GM18511 (cell line): ENCODE measurements at regions not wholly inside any gene's neighbourhood (a gene's known extent, or its start where the extent isn't known, plus 50 kb on each side); places are given as distances from the start of the nearest gene placed in this dataset.
"Not testable (repeated sequence)": the region's sequence is repeated elsewhere in the genome, so short reads cannot be mapped to it uniquely, and the experiment has no call there.

ENCODE experiments used
- ATAC-seq: cut with Tn5 transposase; IDR thresholded peaks from one replicate; pipeline ENCODE4 v1.9.1; 2021; ENCODE audit warnings: mild to moderate bottlenecking, moderate library complexity; ENCODE audit not compliant: unreplicated experiment

- no peak for ATAC-seq
Observed at GRCh38 chr9:126056312-126057021, 270.2 kb upstream of the MVB12B start.

GRCh38 chr9:126057121-126057825 is 269.4 kb upstream of the MVB12B start:
- ATAC-seq: no peak

GRCh38 chr9:126058011-126058531 is 268.6 kb upstream of the MVB12B start:
- ATAC-seq: no peak

- no peak for ATAC-seq
Observed at GRCh38 chr9:126058591-126058990, 268.0 kb upstream of the MVB12B start.

GRCh38 chr9:126061575-126061974 is 265.1 kb upstream of the MVB12B start:
- ATAC-seq: no peak

- ATAC-seq: no peak
Observed at GRCh38 chr9:126062158-126062886, 264.3 kb upstream of the MVB12B start.

- ATAC-seq: no peak
Observed at GRCh38 chr9:126063326-126063725, 263.3 kb upstream of the MVB12B start.

- ATAC-seq: no peak
Observed at GRCh38 chr9:126066131-126066530, 260.5 kb upstream of the MVB12B start.

GRCh38 chr9:126067031-126067734 is 259.4 kb upstream of the MVB12B start:
- ATAC-seq: no peak

- no peak for ATAC-seq
Observed at GRCh38 chr9:126068534-126069230, 257.9 kb upstream of the MVB12B start.

GRCh38 chr9:126069400-126069955 is 257.2 kb upstream of the MVB12B start:
- ATAC-seq: no peak

GRCh38 chr9:126070058-126070655 is 256.5 kb upstream of the MVB12B start:
- no peak for ATAC-seq

GRCh38 chr9:126071076-126071750 is 255.4 kb upstream of the MVB12B start:
- no peak for ATAC-seq

- ATAC-seq: not testable (repeated sequence)
Observed at GRCh38 chr9:126077656-126078055, 249.0 kb upstream of the MVB12B start.

- no peak for ATAC-seq
Observed at GRCh38 chr9:126080641-126081040, 246.0 kb upstream of the MVB12B start.

- no peak for ATAC-seq
Observed at GRCh38 chr9:126081746-126082145, 244.9 kb upstream of the MVB12B start.

- ATAC-seq: no peak
Observed at GRCh38 chr9:126084008-126084407, 242.6 kb upstream of the MVB12B start.

- no peak for ATAC-seq
Observed at GRCh38 chr9:126084696-126085095, 241.9 kb upstream of the MVB12B start.

GRCh38 chr9:126085170-126085569 is 241.5 kb upstream of the MVB12B start:
- ATAC-seq: no peak
